HG03354 (cell line): ENCODE measurements at regions not wholly inside any gene's neighbourhood (a gene's known extent, or its start where the extent isn't known, plus 50 kb on each side); places are given as distances from the start of the nearest gene placed in this dataset.

Experiments
- ATAC-seq: cut with Tn5 transposase; IDR thresholded peaks from one replicate; pipeline ENCODE4 v1.9.1; 2021; ENCODE audit warnings: mild to moderate bottlenecking; ENCODE audit not compliant: unreplicated experiment, poor library complexity, severe bottlenecking

GRCh38 chr7:26006426-26006825, 145.6 kb upstream of the NFE2L3 start:
- no peak for ATAC-seq

- ATAC-seq = no peak
Observed at GRCh38 chr7:26007510-26007909, 144.5 kb upstream of the NFE2L3 start.

GRCh38 chr7:26008428-26008827, 143.6 kb upstream of the NFE2L3 start:
- no peak for ATAC-seq

- peak; percentile 81 for ATAC-seq
Observed at GRCh38 chr7:26011039-26011696, 140.8 kb upstream of the NFE2L3 start.

GRCh38 chr7:26013551-26014083, 138.4 kb upstream of the NFE2L3 start:
- no peak for ATAC-seq

GRCh38 chr7:26022982-26023381, 129.0 kb upstream of the NFE2L3 start:
- no peak for ATAC-seq

GRCh38 chr7:26029911-26030310, 122.1 kb upstream of the NFE2L3 start:
- no peak for ATAC-seq

- ATAC-seq = no peak
Observed at GRCh38 chr7:26034391-26034790, 117.6 kb upstream of the NFE2L3 start.

GRCh38 chr7:26035552-26035951, 116.4 kb upstream of the NFE2L3 start:
- ATAC-seq = no peak

- ATAC-seq = no peak
Observed at GRCh38 chr7:26036092-26036491, 115.9 kb upstream of the NFE2L3 start.

- ATAC-seq = no peak
Observed at GRCh38 chr7:26038201-26038990, 113.6 kb upstream of the NFE2L3 start.

- ATAC-seq = no peak
Observed at GRCh38 chr7:26040085-26040484, 111.9 kb upstream of the NFE2L3 start.

GRCh38 chr7:26042237-26042636, 109.8 kb upstream of the NFE2L3 start:
- ATAC-seq = no peak

GRCh38 chr7:26043801-26044200, 108.2 kb upstream of the NFE2L3 start:
- no peak for ATAC-seq

GRCh38 chr7:26044320-26044719, 107.7 kb upstream of the NFE2L3 start:
- ATAC-seq = no peak

- ATAC-seq = no peak
Observed at GRCh38 chr7:26046150-26046549, 105.8 kb upstream of the NFE2L3 start.

- ATAC-seq = no peak
Observed at GRCh38 chr7:26046878-26047277, 105.1 kb upstream of the NFE2L3 start.

GRCh38 chr7:26048663-26049062, 103.3 kb upstream of the NFE2L3 start:
- ATAC-seq = no peak

- ATAC-seq = no peak
Observed at GRCh38 chr7:26049081-26049480, 102.9 kb upstream of the NFE2L3 start.

- no peak for ATAC-seq
Observed at GRCh38 chr7:26051021-26051420, 101.0 kb upstream of the NFE2L3 start.

- no peak for ATAC-seq
Observed at GRCh38 chr7:26052706-26053105, 99.3 kb upstream of the NFE2L3 start.
